D721Med (cell line): ENCODE measurements at regions not wholly inside any gene's neighbourhood (a gene's known extent, or its start where the extent isn't known, plus 50 kb on each side); places are given as distances from the start of the nearest gene placed in this dataset.

Source experiments
- DNase-seq: peaks from one replicate; pipeline ENCODE4 v3.0.0; 2011; ENCODE audit warnings: low spot score; ENCODE audit not compliant: insufficient read length
- FAIRE-seq: peaks from 2 replicates; lab custom pipeline; 2011; peaks lifted over from hg19 to GRCh38; lab: Jason Lieb, UNC
- TF ChIP-seq, protein P1 (sequence below): IDR thresholded peaks from 2 replicates; pipeline ENCODE4 v1.5.1; 2012; ENCODE audit warnings: mild to moderate bottlenecking, control low read depth; ENCODE audit not compliant: insufficient read depth; ENCODE audit errors: missing control alignments

DNA sequence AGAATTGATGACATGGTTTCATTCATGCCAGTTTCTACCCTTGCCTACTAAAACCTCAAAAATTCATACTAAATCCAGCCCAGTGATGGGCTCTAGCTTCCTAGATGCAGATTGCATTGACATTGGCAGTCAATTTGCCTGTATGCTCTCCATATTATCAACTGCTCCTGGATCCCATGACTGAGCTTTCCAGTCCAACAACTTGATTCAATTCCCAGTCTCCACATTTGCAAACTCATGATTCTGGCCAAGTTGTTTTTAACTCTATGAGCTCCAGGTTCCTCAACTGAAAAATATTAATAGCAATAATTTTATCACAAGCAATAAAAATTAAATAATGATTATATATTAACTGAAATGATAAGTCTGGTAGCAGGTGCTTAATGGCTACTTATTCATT is 51.0 kb upstream of the DSC1 start:
- DNase-seq = no peak
- FAIRE-seq = no peak
- TF ChIP-seq, protein P1, sequence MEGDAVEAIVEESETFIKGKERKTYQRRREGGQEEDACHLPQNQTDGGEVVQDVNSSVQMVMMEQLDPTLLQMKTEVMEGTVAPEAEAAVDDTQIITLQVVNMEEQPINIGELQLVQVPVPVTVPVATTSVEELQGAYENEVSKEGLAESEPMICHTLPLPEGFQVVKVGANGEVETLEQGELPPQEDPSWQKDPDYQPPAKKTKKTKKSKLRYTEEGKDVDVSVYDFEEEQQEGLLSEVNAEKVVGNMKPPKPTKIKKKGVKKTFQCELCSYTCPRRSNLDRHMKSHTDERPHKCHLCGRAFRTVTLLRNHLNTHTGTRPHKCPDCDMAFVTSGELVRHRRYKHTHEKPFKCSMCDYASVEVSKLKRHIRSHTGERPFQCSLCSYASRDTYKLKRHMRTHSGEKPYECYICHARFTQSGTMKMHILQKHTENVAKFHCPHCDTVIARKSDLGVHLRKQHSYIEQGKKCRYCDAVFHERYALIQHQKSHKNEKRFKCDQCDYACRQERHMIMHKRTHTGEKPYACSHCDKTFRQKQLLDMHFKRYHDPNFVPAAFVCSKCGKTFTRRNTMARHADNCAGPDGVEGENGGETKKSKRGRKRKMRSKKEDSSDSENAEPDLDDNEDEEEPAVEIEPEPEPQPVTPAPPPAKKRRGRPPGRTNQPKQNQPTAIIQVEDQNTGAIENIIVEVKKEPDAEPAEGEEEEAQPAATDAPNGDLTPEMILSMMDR = no peak

DNA sequence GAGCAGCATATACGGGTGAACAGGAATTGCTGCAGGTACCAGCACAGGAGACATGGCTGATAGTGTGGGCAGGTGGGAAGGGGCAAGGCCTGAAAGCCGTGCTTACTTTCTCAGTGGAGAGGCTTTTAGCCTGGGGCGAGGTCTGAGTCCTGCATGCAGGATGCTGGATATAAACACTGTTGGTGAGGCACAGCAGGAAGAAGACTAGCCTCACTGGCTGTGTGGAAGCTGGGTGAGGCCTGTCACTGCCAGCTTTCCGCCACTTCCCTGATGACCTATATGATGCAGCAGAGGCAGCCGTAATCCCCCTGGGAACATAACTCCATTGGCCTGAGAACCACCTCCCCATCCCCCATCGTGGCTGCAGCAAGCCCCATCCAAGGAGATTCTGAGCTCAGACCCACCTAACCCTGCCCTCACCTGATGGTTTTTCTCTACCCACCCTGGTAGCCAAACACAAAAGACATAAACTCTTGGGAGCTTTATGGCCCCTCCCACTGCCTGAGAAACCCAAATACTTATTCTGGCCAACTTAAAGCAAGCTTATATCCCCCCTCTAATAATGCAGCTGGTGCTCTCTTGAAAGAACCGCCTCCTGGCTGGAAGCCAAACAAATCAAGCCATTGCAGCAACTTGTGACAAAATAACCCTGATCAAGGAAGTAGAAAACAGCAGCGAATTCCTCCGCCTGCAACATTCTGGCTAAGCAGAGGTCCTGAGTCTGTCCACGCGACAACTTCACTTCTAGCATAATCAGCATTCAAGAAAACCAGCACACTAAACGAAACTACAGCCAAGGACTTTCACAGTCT is 54.6 kb upstream of the DSC1 start:
- TF ChIP-seq, protein P1 = no peak
- FAIRE-seq (no peak), DNase-seq (no peak)

DNA sequence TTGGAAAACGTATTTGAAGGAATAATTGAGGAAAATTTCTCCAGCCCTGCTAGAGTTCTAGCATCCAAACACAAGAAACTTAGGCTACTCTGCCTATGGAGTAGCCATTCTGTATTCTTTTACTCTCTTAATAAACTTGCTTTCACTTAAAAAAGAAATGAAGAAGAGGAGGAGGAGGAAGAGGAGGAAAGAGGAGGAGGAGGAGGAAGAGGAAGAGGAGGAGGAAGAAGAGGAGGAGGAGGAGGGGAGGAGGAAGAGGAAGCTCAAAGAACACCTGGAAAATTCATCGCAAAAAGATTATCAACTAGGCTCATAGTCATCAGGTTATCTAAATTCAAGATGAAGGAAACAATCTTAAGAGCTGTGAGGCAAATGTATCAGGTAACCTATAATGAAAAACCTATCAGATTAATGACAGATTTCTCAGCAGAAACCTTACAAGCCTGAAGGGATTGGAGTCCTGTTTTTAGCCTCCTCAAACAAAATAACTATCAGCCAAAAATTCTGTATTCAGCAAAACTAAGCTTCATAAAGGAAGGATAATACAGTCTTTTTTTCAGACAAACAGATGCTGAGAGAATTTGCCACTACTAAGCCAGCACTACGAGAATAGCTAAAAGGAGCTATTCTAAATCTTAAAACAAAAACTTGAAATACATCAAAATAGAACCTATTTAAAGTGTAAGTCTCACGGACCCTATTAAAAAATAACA is 56.2 kb upstream of the DSC1 start:
- TF ChIP-seq, protein P1 = no peak

DNA sequence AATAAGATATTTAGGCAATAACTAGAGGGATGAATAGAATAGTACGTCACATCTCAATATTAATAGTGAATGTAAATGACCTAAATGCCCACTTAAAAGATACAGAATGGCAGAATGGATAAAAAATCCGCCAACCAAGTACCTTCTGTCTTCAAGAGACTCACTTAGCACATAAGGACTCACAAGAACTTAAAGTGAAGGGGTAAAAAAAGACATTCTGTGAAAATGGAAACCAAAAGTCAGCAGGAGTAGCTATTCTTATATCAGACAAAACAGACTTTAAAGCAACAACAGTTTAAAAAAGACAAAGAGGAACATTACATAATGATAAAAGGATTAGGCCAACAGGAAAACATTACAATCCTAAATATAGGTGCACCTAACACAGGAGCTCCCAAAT is 56.7 kb upstream of the DSC1 start:
- DNase-seq (no peak), FAIRE-seq (no peak)

More for the DNA sequence above, 56.2 kb upstream of the DSC1 start:
- FAIRE-seq = no peak
- DNase-seq = no peak

DNA sequence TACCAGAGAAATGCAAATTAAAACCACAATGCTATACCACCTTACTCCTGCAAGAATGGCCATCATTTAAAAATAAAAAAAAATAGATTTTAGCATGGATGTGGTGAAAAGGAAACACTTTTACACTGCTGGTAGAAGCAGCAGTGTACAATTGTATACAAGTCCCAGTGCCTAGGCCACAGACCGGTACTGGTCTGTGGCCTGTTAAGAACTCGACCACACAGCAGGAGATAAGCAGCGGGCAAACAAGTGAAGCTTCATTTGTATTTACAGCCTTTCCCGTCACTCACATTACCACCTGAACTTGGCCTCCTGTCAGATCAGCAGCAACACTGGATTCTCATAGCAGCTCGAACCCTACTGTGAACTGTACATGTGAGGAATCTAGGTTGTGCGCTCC is 60.7 kb upstream of the DSC1 start:
- TF ChIP-seq, protein P1 = no peak
- FAIRE-seq (no peak), DNase-seq (no peak)

More for the DNA sequence above, 56.7 kb upstream of the DSC1 start:
- TF ChIP-seq, protein P1 = no peak

DNA sequence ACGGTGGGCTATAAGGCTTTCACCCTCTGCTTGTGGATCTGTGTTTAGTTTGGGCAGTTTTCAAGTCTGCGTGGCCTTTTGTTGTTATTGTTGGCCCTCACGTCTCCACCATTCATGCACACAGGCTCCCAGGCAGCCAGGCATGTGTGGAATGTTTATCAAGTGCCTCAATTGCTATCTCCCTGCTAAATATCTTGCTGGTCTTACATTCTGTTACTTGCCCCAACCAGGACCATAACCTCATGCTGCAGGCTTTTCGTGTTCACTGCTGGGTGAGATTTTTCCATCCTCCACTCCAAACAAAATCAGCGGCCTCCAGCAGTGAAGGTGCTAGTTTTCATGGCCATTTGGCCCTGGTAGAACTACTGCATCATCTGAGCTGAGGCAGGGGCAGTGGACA is 63.0 kb upstream of the DSC1 start:
- TF ChIP-seq, protein P1 = no peak
- DNase-seq = no peak
- FAIRE-seq = no peak
